HEK293 (cell line): ENCODE measurements at regions not wholly inside any gene's neighbourhood (a gene's known extent, or its start where the extent isn't known, plus 50 kb on each side); places are given as distances from the start of the nearest gene placed in this dataset.
A peak's percentile ranks its signal among the peaks of the same experiment; 100 is the strongest.

ENCODE experiments used
- ATF2 ChIP-seq: fragments of 450-650 bp; formaldehyde crosslinking; IDR thresholded peaks from 2 replicates; pipeline ENCODE4 v1.5.1; 2016; ENCODE audit warnings: missing biosample characterization, missing genetic modification characterization, low read depth
- HOXA7 ChIP-seq: sonication (generic); formaldehyde crosslinking; IDR thresholded peaks from 2 replicates; pipeline ENCODE4 v1.8.1; 2022; ENCODE audit warnings: missing genetic modification reagents, borderline replicate concordance
- HOXC10 ChIP-seq: sonication (generic); formaldehyde crosslinking; IDR thresholded peaks from 2 replicates; pipeline ENCODE4 v1.8.1; 2023; ENCODE audit warnings: mild to moderate bottlenecking, missing genetic modification reagents
- IKZF3 ChIP-seq: fragments of 450-650 bp; IDR thresholded peaks from 2 replicates; pipeline ENCODE4 v1.5.0; 2018; ENCODE audit warnings: missing biosample characterization, mild to moderate bottlenecking, missing genetic modification characterization, moderate library complexity
- KLF7 ChIP-seq: fragments of 450-650 bp; formaldehyde crosslinking; IDR thresholded peaks from 2 replicates; pipeline ENCODE4 v1.5.1; 2016; ENCODE audit warnings: missing biosample characterization, missing genetic modification characterization, borderline replicate concordance
- REPIN1 ChIP-seq: fragments of 450-650 bp; formaldehyde crosslinking; IDR thresholded peaks from 2 replicates; pipeline ENCODE4 v1.5.1; 2017; ENCODE audit warnings: missing biosample characterization, missing genetic modification characterization, low read depth
- REST ChIP-seq: fragments of 450-650 bp; formaldehyde crosslinking; IDR thresholded peaks from 2 replicates; pipeline ENCODE4 v1.5.1; 2016; ENCODE audit warnings: missing biosample characterization, missing genetic modification characterization
- ZBTB10 ChIP-seq: fragments of 450-650 bp; formaldehyde crosslinking; IDR thresholded peaks from 2 replicates; pipeline ENCODE4 v1.5.1; 2016; ENCODE audit warnings: missing biosample characterization, missing genetic modification characterization
- ZBTB11 ChIP-seq: fragments of 450-650 bp; formaldehyde crosslinking; conservative IDR thresholded peaks from 2 replicates; pipeline ENCODE4 v1.5.1; 2016; ENCODE audit warnings: low read depth, missing biosample characterization, missing genetic modification characterization
- ZBTB26 ChIP-seq: fragments of 450-650 bp; formaldehyde crosslinking; optimal IDR thresholded peaks from 2 replicates; pipeline ENCODE3; 2016; ENCODE audit warnings: missing biosample characterization, mild to moderate bottlenecking, missing genetic modification characterization
- ZFP69B ChIP-seq: fragments of 450-650 bp; formaldehyde crosslinking; IDR thresholded peaks from 2 replicates; pipeline ENCODE4 v1.5.1; 2016; ENCODE audit warnings: missing biosample characterization, missing genetic modification characterization
- ZNF114 ChIP-seq: fragments of 450-650 bp; formaldehyde crosslinking; IDR thresholded peaks from 2 replicates; pipeline ENCODE4 v1.5.0; 2017; ENCODE audit warnings: missing biosample characterization, missing genetic modification characterization
- ZNF157 ChIP-seq: fragments of 450-650 bp; formaldehyde crosslinking; IDR thresholded peaks from 2 replicates; pipeline ENCODE4 v1.5.1; 2016; ENCODE audit warnings: missing biosample characterization, missing genetic modification characterization
- ZNF19 ChIP-seq: fragments of 450-650 bp; formaldehyde crosslinking; IDR thresholded peaks from 2 replicates; pipeline ENCODE4; 2016; ENCODE audit warnings: missing biosample characterization, missing genetic modification characterization, low read depth
- ZNF239 ChIP-seq: fragments of 450-650 bp; formaldehyde crosslinking; IDR thresholded peaks from 2 replicates; pipeline ENCODE4 v1.5.1; 2016; ENCODE audit warnings: missing biosample characterization, missing genetic modification characterization
- ZNF37A ChIP-seq: fragments of 450-650 bp; IDR thresholded peaks from 2 replicates; pipeline ENCODE4 v1.5.1; 2018; ENCODE audit warnings: missing biosample characterization, missing genetic modification characterization
- ZNF391 ChIP-seq: fragments of 450-650 bp; formaldehyde crosslinking; IDR thresholded peaks from 2 replicates; pipeline ENCODE4 v1.5.1; 2016; ENCODE audit warnings: low read depth, missing biosample characterization, missing genetic modification characterization, borderline replicate concordance
- ZNF404 ChIP-seq: fragments of 450-650 bp; formaldehyde crosslinking; IDR thresholded peaks from 2 replicates; pipeline ENCODE4 v1.5.1; 2017; ENCODE audit warnings: missing biosample characterization, missing genetic modification characterization
- ZNF426 ChIP-seq: fragments of 450-650 bp; formaldehyde crosslinking; IDR thresholded peaks from 2 replicates; pipeline ENCODE4 v1.5.1; 2017; ENCODE audit warnings: missing biosample characterization, missing genetic modification characterization, mild to moderate bottlenecking, inconsistent platforms, moderate library complexity
- ZNF530 ChIP-seq: fragments of 450-650 bp; formaldehyde crosslinking; IDR thresholded peaks from 2 replicates; pipeline ENCODE4 v1.5.1; 2016; ENCODE audit warnings: low read depth, missing biosample characterization, missing genetic modification characterization
- ZNF571 ChIP-seq: fragments of 450-650 bp; formaldehyde crosslinking; IDR thresholded peaks from 2 replicates; pipeline ENCODE4 v1.5.0; 2017; ENCODE audit warnings: missing biosample characterization, missing genetic modification characterization
- ZNF704 ChIP-seq: fragments of 450-650 bp; formaldehyde crosslinking; IDR thresholded peaks from 2 replicates; pipeline ENCODE4 v1.5.1; 2016; ENCODE audit warnings: missing biosample characterization, missing genetic modification characterization

- TF ChIP-seq ZFP69B, result no peak
- TF ChIP-seq REST, result no peak
- TF ChIP-seq ZBTB10 (tag by site-specific recombination), result no peak
- TF ChIP-seq ZNF114 (tag by site-specific recombination), result no peak
- TF ChIP-seq ZNF530 (tag by site-specific recombination), result no peak
- no peak for TF ChIP-seq KLF7 (tag by site-specific recombination)
- TF ChIP-seq ZNF19, result no peak
- no peak for TF ChIP-seq ATF2 (tag by site-specific recombination)
- no peak for TF ChIP-seq ZNF37A (tag by site-specific recombination)
- no peak for TF ChIP-seq HOXA7
- no peak for TF ChIP-seq ZNF157 (tag by site-specific recombination)
- no peak for TF ChIP-seq ZBTB26
- no peak for TF ChIP-seq ZNF404 (tag by site-specific recombination)
- no peak for TF ChIP-seq ZNF704
- no peak for TF ChIP-seq ZNF571
- TF ChIP-seq ZNF239 (tag by site-specific recombination), result no peak
- 0 out of 2 replicates have a peak, but pooled peaks have one; percentile 39 for TF ChIP-seq IKZF3 (tag by site-specific recombination)
- TF ChIP-seq ZNF391 (tag by site-specific recombination), result no peak
- no peak for TF ChIP-seq ZNF426 (tag by site-specific recombination)
- TF ChIP-seq REPIN1 (tag by site-specific recombination), result no peak
- no peak for TF ChIP-seq HOXC10 (CRISPR knock-in tag)
- no peak for TF ChIP-seq ZBTB11 (tag by site-specific recombination)
Observed at GRCh38 chr1:229114850-229115365, 156.0 kb upstream of the RAB4A start (continued).
